Naive thymus-derived CD4-positive, alpha-beta T cell (primary cell): ENCODE measurements at regions not wholly inside any gene's neighbourhood (a gene's known extent, or its start where the extent isn't known, plus 50 kb on each side); places are given as distances from the start of the nearest gene placed in this dataset.

Experiments
- ATAC-seq: fragments of 150-1000 bp; cut with Tn5 transposase; 2 replicates; pipeline ENCODE4 v1.10.0; 2021; ENCODE audit warnings: mild to moderate bottlenecking, moderate library complexity
- CTCF ChIA-PET: fragments of 350-600 bp; sonication (Branson Sonifier 250); formaldehyde crosslinking; loops from one replicate; lab custom pipeline; 2021; ENCODE audit warnings: antibody characterized with exemption; lab: Charles Lee
- POLR2A ChIA-PET: fragments of 350-600 bp; sonication (Branson Sonifier 250); formaldehyde crosslinking; loops from one replicate; lab custom pipeline; 2021; ENCODE audit warnings: antibody characterized with exemption, inconsistent platforms; lab: Charles Lee
- DNase-seq, 9 donors: peaks; one replicate each; pipeline versions ENCODE4 v3.0.0 to v3.0.0-alpha.2; 2020 to 2022; ENCODE audit warnings: mixed read lengths in 1 of 9
- H3K27ac ChIP-seq: one replicate; pipeline ENCODE4 v1.7.0; 2013; ENCODE audit warnings: mild to moderate bottlenecking, low read depth, low read length, moderate library complexity
- H3K27me3 ChIP-seq, 2 donors: one replicate each; pipeline ENCODE4 v1.7.0; 2013; ENCODE audit warnings: low read length in 2 of 2, mild to moderate bottlenecking in 2 of 2, moderate library complexity in 2 of 2; ENCODE audit not compliant: control insufficient read depth in 2 of 2, insufficient read depth in 2 of 2
- H3K36me3 ChIP-seq, 3 experiments: 1 replicate in 2 of 3; 2 replicates in 1 of 3; pipeline ENCODE4 v1.7.0; 2013; ENCODE audit warnings: low read length in 3 of 3, mild to moderate bottlenecking in 3 of 3, moderate library complexity in 1 of 3; ENCODE audit not compliant: insufficient read depth in 3 of 3, control insufficient read depth in 2 of 3
- H3K4me1 ChIP-seq, 2 donors: one replicate each; pipeline ENCODE4 v1.7.0; 2013; ENCODE audit warnings: low read length in 2 of 2, mild to moderate bottlenecking in 2 of 2, moderate library complexity in 1 of 2; ENCODE audit not compliant: control insufficient read depth in 2 of 2, insufficient read depth in 2 of 2
- H3K4me3 ChIP-seq: 2 replicates; pipeline ENCODE4 v1.7.0; 2013; ENCODE audit warnings: mild to moderate bottlenecking, low read length
- H3K9me3 ChIP-seq, 3 experiments: 1 replicate in 2 of 3; 2 replicates in 1 of 3; pipeline ENCODE4 v1.7.0; 2013; ENCODE audit warnings: low read length in 3 of 3; ENCODE audit not compliant: control insufficient read depth in 2 of 3
- H3K27ac Mint-ChIP-seq, 9 donors: one replicate each; pipeline ENCODE4 v1.8.0; 2020 to 2022; ENCODE audit warnings: mixed read lengths in 9 of 9, mild to moderate bottlenecking in 8 of 9, moderate library complexity in 5 of 9, inconsistent platforms in 2 of 9
- H3K27me3 Mint-ChIP-seq, 5 donors: one replicate each; pipeline ENCODE4 v1.8.0; 2021 to 2022; ENCODE audit warnings: mixed read lengths in 5 of 5, mild to moderate bottlenecking in 1 of 5
- H3K36me3 Mint-ChIP-seq, 5 donors: one replicate each; pipeline ENCODE4 v1.8.0; 2020 to 2022; ENCODE audit warnings: mixed read lengths in 5 of 5, mild to moderate bottlenecking in 3 of 5, inconsistent platforms in 1 of 5
- H3K4me1 Mint-ChIP-seq, 7 donors: one replicate each; pipeline ENCODE4 v1.8.0; 2020 to 2022; ENCODE audit warnings: mixed read lengths in 7 of 7, mild to moderate bottlenecking in 3 of 7, inconsistent platforms in 1 of 7
- H3K4me3 Mint-ChIP-seq, 10 donors: one replicate each; pipeline ENCODE4 v1.8.0; 2020 to 2022; ENCODE audit warnings: mild to moderate bottlenecking in 10 of 10, mixed read lengths in 10 of 10, moderate library complexity in 6 of 10, inconsistent platforms in 2 of 10
- H3K9me3 Mint-ChIP-seq, 11 donors: one replicate each; pipeline ENCODE4 v1.8.0; 2020 to 2022; ENCODE audit warnings: mixed read lengths in 11 of 11, mild to moderate bottlenecking in 4 of 11, inconsistent platforms in 1 of 11, moderate library complexity in 1 of 11
- intact Hi-C, 2 donors: fragments of 100-400 bp; cut with micrococcal nuclease; formaldehyde crosslinking; loops; one replicate each; pipeline ENCODE4 v1.15.1; 2023

DNA sequence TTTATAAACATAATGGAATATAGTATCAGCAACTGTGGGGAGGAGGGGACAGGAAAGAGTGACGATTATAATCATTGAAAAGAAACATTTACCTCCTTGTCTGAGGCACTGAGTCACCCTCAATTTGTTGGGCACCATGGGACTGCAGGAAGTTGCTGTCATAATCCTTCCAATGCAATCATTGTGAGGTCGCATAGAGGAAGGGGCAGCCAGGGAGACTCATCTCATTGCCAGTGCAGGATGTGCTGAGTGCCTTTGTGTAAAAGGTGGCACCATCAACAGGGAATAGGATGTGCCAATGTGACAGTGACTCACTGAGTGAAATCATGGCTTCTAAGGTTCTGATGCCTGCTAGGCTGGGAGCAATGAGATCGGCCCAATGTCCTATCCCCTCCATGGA is 300.4 kb upstream of the ADAMTS9 start:
- ChIA-PET CTCF (no interaction called here), POLR2A (no interaction called here)
- no peak for DNase-seq
- no peak for ATAC-seq
- H3K27me3 ChIP-seq: no peaks in the 10 kb centered on the region
- H3K36me3 ChIP-seq: no peaks in the 10 kb centered on the region
- no peaks in the 10 kb centered on the region for H3K27me3 Mint-ChIP-seq
- H3K27ac ChIP-seq: no peak overlapping the region
- no peaks in the 10 kb centered on the region for H3K4me1 Mint-ChIP-seq
- no peak overlapping the region for H3K4me3 Mint-ChIP-seq
- H3K9me3 Mint-ChIP-seq: peaks cover 0 to 23% (median 11%) of the 10 kb centered on the region in 11 donors
- H3K4me1 ChIP-seq: no peaks in the 10 kb centered on the region
- H3K36me3 Mint-ChIP-seq: no peaks in the 10 kb centered on the region
- H3K27ac Mint-ChIP-seq: no peak overlapping the region
- no peaks in the 10 kb centered on the region for H3K9me3 ChIP-seq
- intact Hi-C loops: no loop called here
- H3K4me3 ChIP-seq: no peak overlapping the region

DNA sequence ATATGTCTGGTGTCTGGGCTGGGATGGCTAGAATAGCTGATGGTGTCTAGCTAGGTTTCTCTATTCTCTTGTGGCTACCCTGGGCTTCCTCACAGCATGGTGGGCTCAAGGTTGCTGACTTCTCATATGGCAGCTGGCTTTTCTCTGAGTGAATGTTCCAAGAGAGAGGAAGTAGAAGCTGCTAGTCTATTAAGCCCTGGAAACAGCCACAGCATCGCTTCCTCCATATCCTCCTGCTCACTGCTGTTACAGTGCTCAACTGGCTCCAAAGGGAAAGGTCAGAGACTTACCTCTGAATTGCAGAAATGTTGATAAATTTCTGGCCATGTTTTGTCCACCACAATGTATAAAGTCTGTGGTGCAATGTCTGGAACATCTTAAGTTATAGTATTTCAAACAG is 299.9 kb upstream of the ADAMTS9 start:
- intact Hi-C loops: no loop called here
- ChIA-PET POLR2A (no interaction called here), CTCF (no interaction called here)
- ATAC-seq (no peak), DNase-seq (no peak)
- no peaks in the 10 kb centered on the region for H3K36me3 ChIP-seq
- Mint-ChIP-seq H3K27ac (no peak overlapping the region), H3K9me3 (peaks cover 0 to 23% (median 11%) of the 10 kb centered on the region in 11 donors), H3K36me3 (no peaks in the 10 kb centered on the region), H3K27me3 (no peaks in the 10 kb centered on the region), H3K4me3 (no peak overlapping the region), H3K4me1 (no peaks in the 10 kb centered on the region)
- no peaks in the 10 kb centered on the region for H3K9me3 ChIP-seq
- H3K4me3 ChIP-seq: no peak overlapping the region
- H3K4me1 ChIP-seq: no peaks in the 10 kb centered on the region
- H3K27ac ChIP-seq: no peak overlapping the region
- H3K27me3 ChIP-seq: no peaks in the 10 kb centered on the region

DNA sequence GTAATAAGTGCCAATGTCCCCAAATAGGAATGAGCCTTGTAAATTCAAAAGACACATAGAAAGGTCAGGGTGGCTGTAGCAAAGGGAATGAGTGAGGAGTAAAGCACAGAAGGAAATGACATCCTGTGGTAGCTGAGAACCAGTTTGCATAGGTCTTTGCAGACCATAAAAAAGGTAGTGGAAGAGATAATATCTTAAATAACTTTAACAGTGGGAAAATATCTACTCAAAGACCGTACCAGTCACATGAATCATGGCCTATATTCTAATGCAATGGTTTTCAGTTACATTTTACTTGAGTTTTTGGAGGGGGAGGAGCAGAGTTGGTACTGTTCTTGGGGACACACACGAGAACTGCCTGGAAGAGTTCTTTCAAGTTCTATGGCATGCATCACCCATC is 297.3 kb upstream of the ADAMTS9 start:
- Mint-ChIP-seq H3K9me3 (peaks cover 0 to 21% (median 11%) of the 10 kb centered on the region in 11 donors), H3K27me3 (no peaks in the 10 kb centered on the region), H3K4me1 (no peaks in the 10 kb centered on the region), H3K4me3 (no peak overlapping the region), H3K36me3 (no peaks in the 10 kb centered on the region), H3K27ac (no peak overlapping the region)
- DNase-seq (no peak), ATAC-seq (no peak)
- Histone ChIP-seq H3K4me3 (no peak overlapping the region), H3K27me3 (no peaks in the 10 kb centered on the region), H3K4me1 (no peaks in the 10 kb centered on the region), H3K9me3 (no peaks in the 10 kb centered on the region), H3K36me3 (no peaks in the 10 kb centered on the region), H3K27ac (no peak overlapping the region)
- intact Hi-C loops: no loop called here
- CTCF ChIA-PET: no interaction called here
- POLR2A ChIA-PET: no interaction called here

DNA sequence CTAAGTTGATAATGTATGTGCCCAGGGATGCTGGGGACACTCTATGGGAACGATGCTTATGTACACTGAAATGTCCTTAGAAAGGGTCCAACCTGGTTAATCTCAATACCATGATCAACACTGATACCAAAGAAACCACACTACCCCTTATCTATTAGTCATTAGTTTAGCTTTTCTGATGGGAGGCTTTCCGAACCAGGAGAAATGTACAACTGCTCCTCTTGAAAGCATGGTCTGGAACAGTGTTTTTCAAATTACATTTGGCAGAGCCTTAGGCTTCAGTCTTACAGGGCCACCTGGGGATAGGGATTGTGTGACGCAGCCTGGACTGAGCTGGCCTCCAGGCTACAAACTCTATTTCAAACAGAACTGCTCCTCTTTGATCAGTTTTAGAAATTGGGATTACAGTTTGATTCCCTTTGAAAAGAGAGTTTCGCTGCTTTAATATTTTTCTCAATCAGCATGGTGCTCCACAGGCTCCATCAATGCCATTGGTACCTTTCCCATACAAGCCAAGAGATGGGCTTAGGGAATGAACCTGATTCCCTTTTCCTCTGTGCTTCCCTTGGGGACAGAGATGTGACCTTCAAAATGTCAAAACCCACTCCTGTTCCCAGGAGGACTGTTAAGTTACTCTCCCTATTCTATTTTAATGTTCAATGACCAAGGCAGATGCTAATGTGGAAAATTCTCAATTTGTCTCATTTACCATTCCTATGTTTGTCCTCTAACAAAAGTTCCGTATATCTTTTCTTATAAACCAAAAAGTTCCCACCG is 296.0 kb upstream of the ADAMTS9 start:
- Mint-ChIP-seq H3K4me1 (no peaks in the 10 kb centered on the region), H3K4me3 (no peak overlapping the region)
- H3K27me3 ChIP-seq: no peaks in the 10 kb centered on the region

DNA sequence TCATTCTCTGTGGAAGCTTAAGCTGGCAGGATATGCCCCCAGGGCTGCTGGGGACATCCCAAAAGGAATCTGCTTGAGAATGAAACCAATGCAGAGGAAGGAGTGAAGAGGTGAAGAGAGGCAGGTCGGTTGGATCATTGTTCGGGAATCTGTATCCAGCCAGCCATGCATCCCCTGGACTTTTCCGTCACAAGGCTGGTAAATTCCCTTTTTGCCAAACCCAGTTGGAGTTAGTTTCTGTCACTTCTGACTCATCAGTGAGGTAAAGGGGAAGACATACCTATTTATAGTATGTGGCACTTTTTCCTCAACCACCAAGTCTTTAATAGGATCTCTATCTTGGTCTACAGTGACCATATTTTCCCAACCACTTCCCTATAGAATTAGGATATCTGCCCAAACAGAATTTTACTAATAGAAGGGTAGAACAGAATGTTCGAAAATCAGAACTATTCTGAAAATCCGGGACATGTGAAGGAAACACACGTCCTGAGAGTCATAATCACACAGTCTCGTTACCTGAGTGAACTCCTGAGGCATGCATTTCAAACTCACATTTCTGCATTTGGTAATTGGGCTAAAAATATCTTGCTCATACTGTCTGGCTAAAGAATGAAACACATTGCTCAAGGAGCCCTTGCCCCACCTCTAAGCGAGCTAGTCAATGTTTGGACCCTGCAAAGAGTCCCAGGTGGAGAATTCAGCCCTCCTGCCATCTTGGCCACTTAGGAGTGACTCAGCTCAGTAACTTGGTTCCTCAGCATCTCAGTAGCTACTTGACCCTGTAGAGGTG is 289.7 kb upstream of the ADAMTS9 start:
- Mint-ChIP-seq H3K9me3 (peaks cover 0 to 7% (median 4%) of the 10 kb centered on the region in 11 donors), H3K4me3 (no peak overlapping the region), H3K4me1 (peaks cover 0 to 6% (median 0%) of the 10 kb centered on the region in 7 donors), H3K36me3 (no peaks in the 10 kb centered on the region), H3K27ac (no peak overlapping the region), H3K27me3 (no peaks in the 10 kb centered on the region)
- Histone ChIP-seq H3K4me1 (no peaks in the 10 kb centered on the region), H3K27me3 (no peaks in the 10 kb centered on the region), H3K36me3 (no peaks in the 10 kb centered on the region), H3K4me3 (no peak overlapping the region), H3K27ac (no peak overlapping the region), H3K9me3 (no peaks in the 10 kb centered on the region)
- intact Hi-C loops: no loop called here
- CTCF ChIA-PET: interaction anchor here (0.6 kb wide), 1 partner anchor 328 kb away, joined by 3 read pairs; no protein-coding TSS in a partner anchor
- ATAC-seq (no peak), DNase-seq (no peak)
- POLR2A ChIA-PET: no interaction called here

More for the DNA sequence above, 296.0 kb upstream of the ADAMTS9 start:
- Mint-ChIP-seq H3K27me3 (no peaks in the 10 kb centered on the region), H3K9me3 (peaks cover 2 to 21% (median 11%) of the 10 kb centered on the region in 11 donors), H3K27ac (no peak overlapping the region), H3K36me3 (no peaks in the 10 kb centered on the region)
- no peaks in the 10 kb centered on the region for H3K4me1 ChIP-seq
- no peak overlapping the region for H3K27ac ChIP-seq
- H3K9me3 ChIP-seq: no peaks in the 10 kb centered on the region
- H3K36me3 ChIP-seq: no peaks in the 10 kb centered on the region
- ATAC-seq (no peak), DNase-seq (no peak)
- intact Hi-C loops: no loop called here
- ChIA-PET POLR2A (no interaction called here), CTCF (no interaction called here)
- H3K4me3 ChIP-seq: no peak overlapping the region

DNA sequence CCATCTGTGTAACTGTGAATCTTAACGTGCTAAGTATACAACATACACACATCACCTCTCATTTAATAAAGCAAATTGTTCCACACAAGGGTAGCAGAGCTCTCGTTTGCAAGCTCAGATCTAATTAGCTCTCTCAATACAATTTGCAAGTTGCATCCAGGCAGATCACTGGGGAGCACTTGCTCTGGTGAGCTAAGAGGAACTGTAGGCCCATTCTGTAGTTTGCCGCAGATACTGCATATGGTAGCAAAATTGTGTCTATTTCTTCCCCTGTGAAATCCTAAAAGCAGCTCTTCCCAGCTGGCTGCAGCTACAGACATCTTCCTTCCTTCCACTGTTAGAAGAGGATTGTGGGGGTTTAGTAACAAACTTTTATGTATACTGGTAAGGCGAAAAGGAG is 288.7 kb upstream of the ADAMTS9 start:
- H3K9me3 ChIP-seq: no peaks in the 10 kb centered on the region
- H3K27ac Mint-ChIP-seq: no peak overlapping the region
- POLR2A ChIA-PET: no interaction called here
- CTCF ChIA-PET: no interaction called here
- no peak overlapping the region for H3K4me3 Mint-ChIP-seq
- no peaks in the 10 kb centered on the region for H3K36me3 Mint-ChIP-seq
- no peaks in the 10 kb centered on the region for H3K27me3 ChIP-seq
- DNase-seq (no peak), ATAC-seq (no peak)
- no peak overlapping the region for H3K4me3 ChIP-seq
- no peaks in the 10 kb centered on the region for H3K4me1 ChIP-seq
- peaks cover 0 to 6% (median 0%) of the 10 kb centered on the region in 7 donors for H3K4me1 Mint-ChIP-seq
- H3K36me3 ChIP-seq: no peaks in the 10 kb centered on the region
- intact Hi-C loops: no loop called here
- H3K9me3 Mint-ChIP-seq: peaks cover 0 to 8% (median 4%) of the 10 kb centered on the region in 11 donors
- H3K27me3 Mint-ChIP-seq: no peaks in the 10 kb centered on the region
- H3K27ac ChIP-seq: no peak overlapping the region
